ENCODE measurements at regions not wholly inside any gene's neighbourhood (a gene's known extent, or its start where the extent isn't known, plus 50 kb on each side); places are given as distances from the start of the nearest gene placed in this dataset.

DNA sequence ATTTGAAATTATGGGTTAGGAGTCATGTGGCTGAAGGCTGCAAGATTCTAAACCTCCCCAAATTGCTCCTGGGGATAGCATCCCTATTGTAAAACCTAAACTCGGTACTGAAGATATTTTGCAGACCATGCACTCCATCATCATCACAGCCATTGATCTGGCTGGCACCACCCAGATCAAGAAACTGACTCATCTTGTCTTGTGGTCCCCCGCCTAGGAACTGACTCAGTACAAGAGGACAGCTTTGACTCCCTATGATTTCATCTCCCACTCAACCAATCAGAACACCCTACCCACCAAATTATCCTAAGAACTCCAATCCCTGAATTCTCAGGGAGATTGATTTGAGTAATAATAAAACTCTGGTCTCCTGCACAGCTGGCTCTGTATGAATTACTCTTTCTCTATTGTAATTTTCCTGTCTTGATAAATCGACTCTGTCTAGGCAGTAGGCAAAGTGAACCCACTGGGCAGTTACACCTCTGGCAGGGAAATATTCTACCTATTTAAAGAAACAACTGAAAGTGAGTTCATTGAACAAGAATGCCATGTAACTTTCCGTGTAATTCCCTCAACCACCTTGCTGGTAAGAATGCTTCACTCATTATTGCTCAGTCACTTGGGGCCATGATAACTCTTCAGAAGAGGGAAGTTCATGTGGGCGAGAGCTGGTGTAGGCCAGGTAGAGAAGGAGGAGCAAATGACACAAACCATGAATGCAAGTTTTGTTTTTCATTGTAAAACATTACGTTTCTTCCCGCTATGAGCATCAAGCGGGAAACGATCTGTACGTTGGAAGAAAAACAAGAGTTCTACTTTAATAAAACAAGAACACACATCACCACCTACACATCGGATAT is 602.9 kb upstream of the ARID1B start:
- DNase-seq: no peak

DNA sequence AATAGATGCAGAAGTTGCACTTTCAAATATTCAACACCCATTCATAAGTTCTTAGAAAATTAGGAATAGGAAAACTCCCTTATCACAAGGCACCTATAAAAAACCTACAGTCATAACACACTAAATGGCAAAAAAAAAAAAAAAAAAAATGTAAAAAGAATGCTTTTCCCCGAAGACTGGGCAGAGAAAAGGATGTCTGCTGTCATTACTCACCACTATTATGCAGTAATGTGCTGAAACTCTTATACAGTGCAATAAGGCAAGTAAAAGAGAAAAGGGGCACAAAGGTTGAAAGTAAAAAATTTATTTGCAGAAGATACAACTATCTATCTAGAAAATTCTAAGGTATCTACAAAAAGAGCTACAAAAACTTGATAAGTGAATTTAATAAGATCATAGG is 607.8 kb upstream of the ARID1B start:
- DNase-seq: no peak

DNA sequence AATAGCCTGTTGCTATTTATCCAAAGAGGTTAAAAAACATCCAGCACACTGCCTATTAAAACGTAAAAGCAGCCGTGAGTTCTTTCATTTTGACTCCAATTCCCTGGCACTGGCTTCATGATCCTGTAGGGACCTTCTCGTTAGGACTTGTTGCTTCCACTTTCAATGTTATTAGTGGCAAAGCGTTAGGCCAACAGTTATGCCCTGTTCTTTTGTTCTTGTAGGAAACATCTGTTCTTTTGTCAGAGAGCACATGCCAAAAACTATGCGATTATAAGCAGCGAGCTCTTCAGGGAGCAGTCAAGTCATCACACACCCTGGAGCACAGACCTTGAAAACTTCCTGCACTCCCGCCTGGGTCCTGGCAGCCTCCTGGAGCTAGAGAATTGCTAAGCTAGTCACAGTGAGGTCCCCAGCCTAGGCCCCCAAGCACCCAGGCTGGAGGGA is 609.5 kb upstream of the ARID1B start:
- no peak for DNase-seq

DNA sequence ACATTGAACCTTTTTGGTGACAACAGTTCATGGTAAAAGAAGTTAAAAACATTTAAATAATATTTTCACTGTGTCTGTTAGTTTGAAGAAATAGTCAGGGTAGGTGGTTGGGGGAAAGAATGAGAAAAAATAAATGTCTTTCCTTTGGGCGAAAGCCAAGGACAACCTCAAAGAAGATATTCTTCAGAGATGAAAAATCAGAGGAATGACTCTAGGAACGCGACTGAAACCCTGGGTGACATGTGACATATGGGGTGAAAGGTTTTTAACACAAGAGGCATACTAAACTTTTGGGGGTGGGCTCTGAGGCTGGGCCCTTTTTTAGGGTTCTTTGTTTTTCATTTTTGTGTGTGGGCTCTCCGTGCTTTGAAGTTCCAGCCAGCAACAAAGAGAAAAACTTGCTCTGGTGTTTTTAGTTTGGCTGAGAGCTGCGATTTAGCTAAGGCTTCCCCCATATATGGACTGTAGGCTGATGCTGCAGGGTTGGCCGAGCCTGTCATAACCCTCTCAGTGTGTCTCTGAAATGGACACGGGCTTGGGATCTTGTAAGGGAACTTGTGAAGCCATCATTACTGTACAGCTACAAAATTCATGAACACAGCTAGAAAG is 610.1 kb upstream of the ARID1B start:
- no peak for DNase-seq

DNA sequence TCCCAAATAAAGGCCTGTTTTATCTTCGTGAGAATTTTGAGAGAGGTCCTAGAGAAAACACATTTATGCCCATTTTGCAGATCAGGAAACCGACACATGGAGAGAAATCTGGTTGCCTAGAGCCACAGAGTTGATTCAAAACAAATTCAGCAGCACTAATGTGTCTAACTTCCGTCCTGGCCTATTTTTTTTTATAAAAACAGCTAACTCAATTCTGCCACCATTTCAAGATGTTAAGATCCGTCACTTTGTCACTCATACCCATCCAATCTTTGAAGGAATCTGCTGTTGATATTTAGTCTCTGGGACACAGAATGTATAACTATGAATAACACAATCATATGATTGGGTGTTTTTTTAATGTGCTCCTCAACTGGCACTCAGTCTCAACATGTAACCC is 611.1 kb upstream of the ARID1B start:
- DNase-seq: no peak

DNA sequence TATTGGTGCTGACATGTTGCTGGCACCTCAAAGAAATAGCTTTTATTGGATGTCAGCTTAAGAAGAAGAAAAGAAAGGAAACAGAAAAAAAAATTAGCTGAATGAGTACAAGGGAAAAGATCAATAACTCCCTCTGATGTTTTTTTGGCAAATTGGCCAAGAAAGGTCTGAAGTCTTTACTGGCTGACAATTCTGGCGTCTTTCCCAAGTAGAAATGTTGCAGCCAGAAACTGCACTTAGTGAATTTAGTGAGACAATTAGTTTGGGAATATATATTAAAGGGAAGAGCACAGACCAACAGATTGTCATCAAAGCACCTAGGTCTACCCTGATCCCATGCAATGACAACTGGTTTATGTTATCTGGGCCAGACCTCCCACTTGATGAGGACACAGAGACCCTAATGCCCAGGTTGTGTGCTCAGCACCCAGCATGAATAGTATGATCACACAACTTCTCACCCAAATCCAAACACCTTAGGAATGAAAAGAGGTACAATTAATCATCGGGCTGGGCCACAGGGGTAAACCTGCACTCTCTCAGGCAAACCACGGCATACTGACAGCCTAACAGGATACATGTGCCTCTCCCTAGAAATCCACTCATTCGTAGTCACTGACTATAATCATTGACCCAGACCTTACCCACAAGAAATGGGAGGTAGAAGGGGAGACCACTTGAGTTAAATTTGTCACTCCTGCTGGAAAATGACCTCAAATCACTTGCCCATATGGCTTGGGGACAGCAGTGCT is 612.3 kb upstream of the ARID1B start:
- DNase-seq: no peak

DNA sequence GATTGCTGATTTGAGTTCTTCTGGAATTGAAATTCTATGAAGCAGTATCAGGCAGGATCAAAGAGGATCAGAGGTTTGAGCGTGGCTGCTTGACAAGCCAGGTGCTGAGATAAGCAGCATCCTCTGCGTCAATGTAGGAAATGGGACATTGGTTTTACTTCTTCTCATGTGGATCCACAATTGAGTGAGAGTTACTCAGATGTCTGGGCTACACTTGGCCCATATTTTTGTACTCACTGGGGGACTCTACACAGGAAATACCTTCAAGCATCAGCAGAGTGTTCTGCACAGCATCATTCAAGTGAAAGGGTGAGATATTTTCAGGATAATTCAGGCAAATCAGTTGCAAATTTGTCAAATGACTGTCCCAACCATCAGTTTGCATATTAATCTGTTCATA is 613.9 kb upstream of the ARID1B start:
- no peak for DNase-seq

DNA sequence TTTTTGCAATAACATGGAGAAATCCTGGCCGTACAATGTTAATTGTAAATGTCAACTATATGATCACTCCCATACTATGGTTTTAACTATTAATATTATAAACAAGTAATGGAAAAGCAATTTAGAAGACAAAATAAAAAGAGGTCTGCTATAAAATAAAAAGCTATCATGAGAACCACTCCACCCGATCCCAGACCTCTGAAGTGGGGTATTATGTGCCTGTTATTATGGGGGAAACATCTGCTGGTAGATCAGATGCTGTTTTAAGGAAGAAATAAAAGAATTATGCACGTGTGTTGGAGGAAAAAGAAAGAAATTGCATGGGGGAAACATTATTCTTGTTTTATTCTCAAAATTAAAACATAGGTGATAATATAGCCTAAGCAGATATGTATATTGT is 615.7 kb upstream of the ARID1B start:
- no peak for DNase-seq

DNA sequence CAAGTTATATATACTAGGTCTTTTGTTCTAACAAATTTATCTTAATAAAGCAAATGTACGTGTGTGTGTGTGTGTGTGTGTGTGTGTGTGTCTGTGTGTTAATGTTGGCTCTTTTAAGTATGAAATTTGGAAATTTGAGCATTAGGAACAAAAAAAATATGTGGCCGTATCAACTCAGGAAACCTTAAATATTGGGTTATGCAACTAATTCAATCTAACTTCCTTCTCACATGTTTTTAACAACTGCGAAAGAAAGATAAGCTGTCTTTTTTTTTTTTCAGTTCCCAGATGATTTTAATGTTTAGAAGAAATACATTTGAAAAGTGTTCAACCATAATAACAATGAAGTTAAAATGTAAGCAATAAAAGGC is 616.4 kb upstream of the ARID1B start:
- no peak for DNase-seq

DNA sequence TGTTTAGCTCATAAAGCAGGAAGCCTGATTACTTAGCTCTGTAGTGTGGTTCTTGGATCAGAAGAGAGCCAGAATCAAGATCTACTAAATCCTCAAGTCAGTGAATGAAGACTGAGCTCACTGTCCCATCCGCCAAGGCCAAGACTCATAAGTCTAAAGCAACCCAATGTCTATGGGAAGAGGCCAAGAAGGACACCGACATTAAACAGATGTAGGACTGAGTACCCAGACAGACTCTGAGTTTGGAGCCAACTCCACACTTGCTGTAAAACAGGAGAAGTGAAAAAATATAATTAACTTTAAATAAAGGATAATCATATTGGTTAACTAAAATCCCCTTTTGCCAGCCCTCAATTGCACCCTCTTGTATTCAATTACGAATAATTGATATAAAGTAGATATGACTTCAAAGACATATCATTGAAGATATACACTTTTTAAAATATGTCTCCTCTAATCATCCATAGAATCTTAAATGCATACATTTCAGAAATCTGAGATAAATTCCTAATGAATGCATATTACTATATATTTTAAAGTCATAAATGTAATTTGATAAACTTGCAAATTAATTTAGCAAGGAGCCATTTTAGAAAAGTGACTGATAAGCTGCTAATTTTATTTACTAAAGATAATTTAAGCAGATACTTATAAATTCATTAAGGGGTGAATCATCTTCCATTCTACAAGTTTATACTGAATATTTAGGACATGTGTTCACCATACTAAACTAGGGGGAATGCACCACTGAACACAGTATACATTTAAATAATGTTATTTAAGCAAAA is 617.0 kb upstream of the ARID1B start:
- DNase-seq: no peak

DNA sequence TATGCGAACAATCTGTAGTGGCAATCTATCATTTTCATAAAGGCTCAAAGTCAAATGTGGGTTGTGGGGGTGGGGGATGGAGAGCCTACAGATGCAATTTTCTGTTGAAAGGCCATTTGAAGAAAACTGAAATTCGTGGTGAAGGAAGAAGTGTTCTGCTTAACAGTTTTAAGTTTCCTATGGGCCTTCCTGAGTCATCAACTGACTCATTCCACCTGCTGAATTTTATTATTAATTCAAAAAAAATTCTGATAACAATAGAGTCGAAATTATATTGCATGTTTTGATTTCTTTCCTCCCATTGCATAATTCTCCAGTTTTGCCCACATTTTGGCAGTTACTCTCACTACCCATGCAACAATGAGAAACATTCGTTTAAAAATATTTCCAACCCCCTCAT is 622.3 kb upstream of the ARID1B start:
- no peak for DNase-seq

DNA sequence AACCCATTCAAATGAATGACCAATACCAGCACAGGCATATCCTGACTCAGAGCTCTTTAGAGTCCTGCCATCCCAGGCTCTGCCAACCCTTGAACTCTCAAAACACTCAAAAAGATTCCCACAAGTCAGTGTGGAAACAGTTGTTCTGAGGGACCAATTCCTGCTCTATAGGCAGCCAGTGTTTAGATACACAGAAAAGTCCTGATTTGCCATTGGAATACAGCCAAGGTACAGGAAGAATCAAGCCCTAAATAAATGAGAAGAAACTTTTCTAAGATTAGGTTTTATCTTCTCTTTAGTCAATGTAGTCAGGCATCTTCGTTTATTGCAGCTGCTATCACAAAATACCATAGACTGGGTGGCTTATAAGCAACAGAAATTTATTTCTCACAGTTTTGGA is 626.8 kb upstream of the ARID1B start:
- DNase-seq: no peak

DNA sequence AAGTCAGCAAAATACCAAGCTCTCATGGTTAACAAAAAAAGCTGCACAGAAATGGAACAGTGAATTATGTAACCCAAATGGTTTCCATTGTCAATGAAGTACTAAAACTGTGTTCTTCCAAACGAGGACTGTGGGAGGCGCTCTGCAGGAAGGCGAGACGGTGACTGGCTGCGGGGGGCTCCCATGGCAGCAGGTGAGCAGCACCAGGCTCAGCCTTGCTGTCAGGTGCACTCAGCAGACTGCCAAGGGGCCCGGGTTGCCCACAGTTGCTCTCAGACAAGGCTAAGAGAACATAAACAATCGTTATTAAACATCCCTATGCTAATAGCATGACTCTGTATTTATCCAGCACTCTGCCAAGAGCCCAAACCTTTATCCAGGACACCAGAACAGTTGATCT is 630.3 kb upstream of the ARID1B start:
- no peak for DNase-seq

DNA sequence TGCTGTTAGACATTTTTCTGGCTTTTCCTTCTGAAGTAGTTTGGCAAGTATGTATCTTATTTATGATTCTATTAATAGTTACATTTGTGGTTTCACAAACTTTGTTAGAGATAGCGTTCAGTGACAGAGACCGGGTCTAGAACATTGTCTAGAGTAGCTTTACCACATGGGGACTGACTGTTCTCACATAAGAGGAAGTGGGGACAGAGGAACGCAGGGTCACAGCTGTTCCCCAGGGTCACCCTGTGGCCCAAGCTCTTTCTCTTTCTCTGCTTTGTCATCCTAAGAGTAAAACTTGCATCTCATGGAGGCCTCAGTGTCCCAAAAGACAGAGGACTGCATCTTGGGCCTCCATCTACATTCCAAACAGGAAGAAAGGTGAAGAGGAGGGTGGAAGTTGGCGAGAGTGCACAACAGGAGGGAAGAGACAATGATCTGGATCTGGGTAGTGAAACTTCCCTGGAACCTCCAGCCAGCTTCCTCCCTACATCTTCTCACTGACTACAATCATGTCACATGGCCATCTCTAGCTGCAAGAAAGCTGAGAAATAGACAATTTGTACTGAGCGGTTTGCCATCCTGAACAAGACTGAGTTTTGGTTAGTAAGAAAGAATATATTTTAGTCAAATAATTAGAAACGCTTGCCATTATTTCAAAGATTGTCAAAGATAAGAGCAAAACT is 645.8 kb upstream of the ARID1B start:
- no peak for DNase-seq

DNA sequence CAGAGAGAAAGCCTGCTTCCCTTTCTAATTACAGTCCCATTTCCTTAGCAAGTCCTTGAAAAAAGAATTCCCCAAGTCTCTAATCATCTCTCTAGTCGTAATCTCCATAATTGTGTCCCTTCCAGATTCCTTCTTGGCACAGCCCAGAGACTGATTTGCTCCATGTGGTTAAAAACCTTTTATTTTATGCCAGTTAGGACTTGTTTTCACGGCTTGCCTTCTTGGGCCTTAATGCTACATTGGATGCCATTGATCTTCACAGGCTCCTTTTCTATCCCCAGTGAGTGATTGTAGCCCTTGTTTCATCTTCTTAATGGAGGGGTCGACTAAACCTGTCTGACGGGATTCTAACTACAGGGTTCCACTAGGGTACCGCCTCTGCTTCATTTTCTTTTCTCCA is 650.6 kb upstream of the ARID1B start:
- no peak for DNase-seq

DNA sequence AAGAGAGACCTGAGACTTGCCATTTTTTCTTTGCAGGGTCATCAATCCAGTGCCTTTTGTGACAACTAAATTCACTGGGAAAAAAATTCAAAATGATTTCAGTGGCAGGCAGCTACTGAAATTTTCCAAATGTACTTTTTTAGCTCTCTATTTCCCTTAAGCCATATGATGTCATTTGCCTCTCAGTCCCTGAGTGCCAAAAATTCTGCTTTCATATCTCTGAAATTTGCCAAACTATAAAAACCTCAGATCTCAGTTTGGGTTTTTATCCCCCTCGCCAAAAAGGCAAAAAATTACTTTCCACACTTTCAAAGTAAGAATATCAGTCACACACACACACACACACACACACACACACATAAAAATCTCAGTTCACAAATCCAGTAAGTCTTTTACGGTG is 651.3 kb upstream of the ARID1B start:
- DNase-seq: no peak

DNA sequence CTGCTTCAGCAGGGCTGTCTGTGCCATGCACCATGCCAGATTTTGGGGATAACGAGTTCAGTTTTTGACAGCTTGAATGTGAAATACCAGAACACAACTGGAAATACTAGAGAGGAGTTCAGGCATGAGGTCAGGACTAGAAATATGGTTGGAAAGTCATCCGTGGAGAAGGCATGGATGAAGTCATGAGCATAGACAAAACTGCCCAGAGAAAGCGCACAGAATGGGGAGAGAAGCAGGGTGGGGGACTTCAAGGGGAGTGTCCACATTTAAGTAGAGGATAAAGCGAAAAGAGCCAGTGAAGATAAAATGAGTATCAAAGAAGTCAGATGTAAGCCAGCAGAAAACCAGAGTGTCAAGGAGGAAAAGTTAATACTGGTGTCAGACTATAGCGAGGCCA is 653.4 kb upstream of the ARID1B start:
- DNase-seq: no peak

DNA sequence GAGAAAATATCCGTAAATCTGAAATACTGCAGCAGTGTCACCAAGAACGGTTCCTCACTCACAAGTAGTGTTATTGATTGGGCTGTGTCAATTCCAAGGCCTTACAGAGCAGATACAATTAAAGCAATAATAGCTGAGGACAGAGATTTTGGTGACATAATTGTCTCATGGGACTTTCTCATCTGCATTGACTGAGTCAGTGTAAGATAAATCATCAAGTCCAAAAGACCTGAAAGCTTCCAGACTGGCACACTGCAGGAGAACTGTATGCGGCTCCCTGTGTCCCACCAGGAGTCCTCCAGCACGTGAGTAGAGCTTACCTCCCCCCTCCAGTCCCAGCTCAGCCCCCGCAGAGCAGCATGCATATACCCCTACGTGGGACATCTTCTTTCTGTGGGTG is 655.2 kb upstream of the ARID1B start:
- no peak for DNase-seq

DNA sequence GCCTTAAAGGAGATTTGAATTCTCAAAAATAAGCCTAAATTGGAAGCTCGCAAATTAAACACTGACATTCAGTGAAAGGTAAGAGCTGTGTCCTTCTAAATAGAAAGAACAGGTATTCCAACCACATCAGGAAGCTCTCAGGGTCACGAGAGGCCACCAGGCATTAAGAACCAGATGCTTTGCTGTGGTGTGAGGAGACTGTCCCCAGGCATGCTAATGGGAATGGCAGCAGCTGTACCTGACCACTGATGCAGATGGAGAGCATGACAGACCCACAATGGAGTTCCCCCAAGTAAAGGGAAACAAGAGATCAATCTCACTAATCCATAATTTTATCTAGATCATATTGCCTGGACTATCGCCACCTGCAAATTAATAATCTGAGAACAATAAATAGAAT is 658.9 kb upstream of the NOX3 start:
- DNase-seq: no peak

DNA sequence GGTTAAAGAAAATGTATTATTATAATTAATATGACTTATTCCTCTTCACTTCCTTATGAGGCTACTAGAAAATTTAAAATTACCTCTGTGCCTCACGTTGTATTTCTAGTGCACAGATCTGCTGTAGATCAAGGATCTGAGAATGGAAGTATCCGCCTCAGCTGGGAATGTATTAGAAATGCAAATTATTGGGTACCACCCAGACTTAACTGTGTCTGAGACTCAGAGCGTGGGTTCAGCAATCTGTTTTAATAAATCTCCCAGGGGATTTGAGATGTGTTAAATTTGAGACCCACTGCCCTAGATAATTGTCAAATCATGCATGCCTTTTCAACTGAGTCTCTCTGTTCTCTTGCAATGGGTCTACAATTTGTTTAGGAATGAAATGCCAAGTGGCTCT is 658.0 kb upstream of the NOX3 start:
- DNase-seq: no peak

DNA sequence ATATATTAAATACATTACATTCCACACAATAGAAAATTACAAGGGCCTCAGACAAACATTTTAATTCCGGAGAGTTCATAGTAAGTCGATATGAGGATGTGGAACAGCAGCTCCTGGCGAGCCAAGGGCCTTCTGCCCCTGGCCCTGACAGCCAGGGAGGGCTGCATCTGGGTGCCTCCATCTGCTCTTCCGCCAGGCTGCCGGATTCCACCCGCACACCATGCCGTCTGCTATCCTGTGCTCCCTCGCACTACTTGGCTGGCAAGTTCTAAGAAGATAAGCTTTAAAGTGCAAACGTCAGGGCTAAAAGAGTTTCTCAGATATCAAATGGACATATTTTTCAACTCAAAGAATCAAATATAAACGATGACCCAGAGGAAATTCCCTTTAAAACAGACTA is 656.3 kb upstream of the NOX3 start:
- no peak for DNase-seq

DNA sequence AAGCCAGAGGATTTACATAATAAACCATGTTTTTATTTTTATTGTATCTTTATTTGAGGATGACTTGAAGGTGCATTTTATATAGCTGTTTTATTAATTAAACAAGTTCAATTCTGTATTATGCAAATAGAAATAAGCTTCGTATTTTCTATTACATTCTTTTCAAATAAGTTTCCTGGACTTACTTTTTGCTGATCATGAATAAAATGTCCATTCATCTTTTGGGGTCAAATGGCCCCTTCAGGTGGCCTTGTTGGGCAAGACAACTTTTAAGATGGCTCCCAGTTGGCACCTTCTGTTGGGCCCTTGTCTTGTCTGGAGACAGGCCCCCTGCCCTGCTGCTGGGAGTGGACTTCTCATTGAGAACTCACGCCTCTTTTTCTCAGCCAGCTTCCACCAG is 654.6 kb upstream of the NOX3 start:
- DNase-seq: no peak

DNA sequence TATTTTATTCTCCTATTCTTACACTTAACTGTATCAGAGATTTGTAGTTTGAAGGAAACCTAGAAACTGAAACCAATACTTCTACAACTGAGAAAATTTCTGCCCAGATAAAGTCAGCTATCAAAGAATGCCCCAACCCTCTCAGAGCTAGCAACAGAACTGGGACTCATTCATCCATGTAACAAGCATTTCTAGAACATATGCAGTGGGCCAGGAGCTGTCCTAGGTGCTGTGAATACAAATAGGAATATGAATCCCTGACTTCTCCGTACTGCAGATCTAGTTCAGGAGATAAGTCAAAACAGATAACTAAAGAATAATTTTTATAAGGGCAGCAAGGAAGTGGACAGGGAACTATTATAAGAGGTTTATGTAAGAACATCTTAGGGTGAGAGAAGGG is 654.1 kb upstream of the NOX3 start:
- DNase-seq: no peak

Data from activated CD4-positive, CD25-positive, alpha-beta regulatory T cell (primary cell).